Right lung (tissue), 2 donors: ENCODE measurements at regions not wholly inside any gene's neighbourhood (a gene's known extent, or its start where the extent isn't known, plus 50 kb on each side); places are given as distances from the start of the nearest gene placed in this dataset.
"Not testable (repeated sequence)": the region's sequence is repeated elsewhere in the genome, so short reads cannot be mapped to it uniquely, and the experiment has no call there.

ENCODE experiments used
- DNase-seq, 2 donors: peaks; one replicate each; pipeline ENCODE4 v3.0.0-alpha.2; 2013

GRCh38 chr21:28703861-28704260 is 288.8 kb downstream of the LTN1 start:
- peak; percentile 24 to 31 for DNase-seq

GRCh38 chr21:28699596-28700259 is 292.9 kb downstream of the LTN1 start:
- no peak for DNase-seq

GRCh38 chr21:28699186-28699585 is 293.5 kb downstream of the LTN1 start:
- no peak for DNase-seq

GRCh38 chr21:28696844-28697410 is 295.8 kb downstream of the LTN1 start:
- DNase-seq, result no peak

GRCh38 chr21:28693476-28693875 is 299.2 kb downstream of the LTN1 start:
- no peak for DNase-seq

- DNase-seq, result no peak
These were observed 302.5 kb downstream of the LTN1 start for GRCh38 chr21:28690196-28690595.

- DNase-seq, result no peak
These were observed 304.3 kb downstream of the LTN1 start for GRCh38 chr21:28688381-28688780.

- DNase-seq, result no peak
These were observed 305.1 kb downstream of the LTN1 start for GRCh38 chr21:28687586-28687985.

GRCh38 chr21:28683982-28684752 is 308.5 kb downstream of the LTN1 start:
- no peak for DNase-seq

- not testable (repeated sequence) for DNase-seq
These were observed 309.8 kb downstream of the LTN1 start for GRCh38 chr21:28682884-28683283.

GRCh38 chr21:28677096-28677495 is 315.6 kb downstream of the LTN1 start:
- not testable (repeated sequence) for DNase-seq

- peak in 1 of 2 donors; percentile 2 for DNase-seq
These were observed 317.2 kb downstream of the LTN1 start for GRCh38 chr21:28675331-28676041.

- DNase-seq, result no peak
These were observed 317.9 kb downstream of the LTN1 start for GRCh38 chr21:28674763-28675162.

GRCh38 chr21:28671549-28672195 is 321.0 kb downstream of the LTN1 start:
- DNase-seq, result no peak

GRCh38 chr21:28669971-28670653 is 322.6 kb downstream of the LTN1 start:
- DNase-seq, result no peak

GRCh38 chr21:28669321-28669720 is 323.4 kb downstream of the LTN1 start:
- no peak for DNase-seq

GRCh38 chr21:28663754-28664153 is 328.9 kb downstream of the LTN1 start:
- no peak for DNase-seq

- no peak for DNase-seq
These were observed 329.5 kb downstream of the LTN1 start for GRCh38 chr21:28663111-28663693.

- no peak for DNase-seq
These were observed 335.1 kb downstream of the LTN1 start for GRCh38 chr21:28657566-28657965.

- DNase-seq, result no peak
These were observed 337.2 kb downstream of the LTN1 start for GRCh38 chr21:28655471-28655870.

GRCh38 chr21:28654406-28654805 is 338.3 kb downstream of the LTN1 start:
- no peak for DNase-seq
